Suprapubic skin (tissue), 4 donors: ENCODE measurements at regions not wholly inside any gene's neighbourhood (a gene's known extent, or its start where the extent isn't known, plus 50 kb on each side); places are given as distances from the start of the nearest gene placed in this dataset.

Experiments
- EP300 ChIP-seq: sonication (generic); formaldehyde crosslinking; IDR thresholded peaks from one replicate; pipeline ENCODE4 v1.6.1; 2017; ENCODE audit warnings: antibody characterized with exemption
- POLR2A ChIP-seq, 2 donors: fragments of 450-650 bp; IDR thresholded peaks; one replicate each; pipeline ENCODE4 v1.6.1; 2017; ENCODE audit warnings: antibody characterized with exemption in 2 of 2, mild to moderate bottlenecking in 2 of 2, moderate library complexity in 2 of 2
- POLR2AphosphoS5 ChIP-seq, 3 donors: sonication (generic); formaldehyde crosslinking; IDR thresholded peaks; one replicate each; pipeline ENCODE4 v1.6.1; 2017; ENCODE audit warnings: antibody characterized with exemption in 3 of 3
- TF ChIP-seq, protein P1 (sequence below), 2 donors: fragments of 200-600 bp in 1 of 2; fragments of 450-650 bp in 1 of 2; sonication (generic) in 1 of 2; IDR thresholded peaks; one replicate each; pipeline ENCODE4 v1.5.1; 2016 to 2019; ENCODE audit warnings: antibody characterized with exemption in 2 of 2, mild to moderate bottlenecking in 1 of 2, moderate library complexity in 1 of 2

DNA sequence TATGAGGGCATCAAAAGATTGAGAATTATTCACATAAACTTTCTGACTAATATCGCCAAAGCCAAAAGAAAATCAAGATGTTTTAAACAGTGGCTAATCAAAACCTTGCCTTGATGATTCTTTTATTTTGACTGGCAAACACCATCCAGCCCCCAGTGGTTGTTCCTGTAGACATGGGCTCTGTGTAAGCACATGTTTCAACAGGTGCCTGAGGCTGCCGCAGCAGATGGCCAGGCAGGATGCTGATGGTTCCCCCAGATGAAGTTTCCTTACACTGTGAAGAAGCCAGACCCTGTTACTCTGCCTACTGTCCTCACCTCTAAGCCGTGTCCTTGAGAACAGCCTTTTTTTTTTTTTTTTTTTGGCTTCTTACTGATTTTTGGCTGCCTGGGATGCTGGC is 146.5 kb downstream of the RAB11FIP2 start:
- no peak for TF ChIP-seq POLR2A (IDR thresholded peaks at IDR 0.05)
- TF ChIP-seq, protein P1, sequence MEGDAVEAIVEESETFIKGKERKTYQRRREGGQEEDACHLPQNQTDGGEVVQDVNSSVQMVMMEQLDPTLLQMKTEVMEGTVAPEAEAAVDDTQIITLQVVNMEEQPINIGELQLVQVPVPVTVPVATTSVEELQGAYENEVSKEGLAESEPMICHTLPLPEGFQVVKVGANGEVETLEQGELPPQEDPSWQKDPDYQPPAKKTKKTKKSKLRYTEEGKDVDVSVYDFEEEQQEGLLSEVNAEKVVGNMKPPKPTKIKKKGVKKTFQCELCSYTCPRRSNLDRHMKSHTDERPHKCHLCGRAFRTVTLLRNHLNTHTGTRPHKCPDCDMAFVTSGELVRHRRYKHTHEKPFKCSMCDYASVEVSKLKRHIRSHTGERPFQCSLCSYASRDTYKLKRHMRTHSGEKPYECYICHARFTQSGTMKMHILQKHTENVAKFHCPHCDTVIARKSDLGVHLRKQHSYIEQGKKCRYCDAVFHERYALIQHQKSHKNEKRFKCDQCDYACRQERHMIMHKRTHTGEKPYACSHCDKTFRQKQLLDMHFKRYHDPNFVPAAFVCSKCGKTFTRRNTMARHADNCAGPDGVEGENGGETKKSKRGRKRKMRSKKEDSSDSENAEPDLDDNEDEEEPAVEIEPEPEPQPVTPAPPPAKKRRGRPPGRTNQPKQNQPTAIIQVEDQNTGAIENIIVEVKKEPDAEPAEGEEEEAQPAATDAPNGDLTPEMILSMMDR (IDR thresholded peaks at IDR 0.05) = no peak
- no peak for TF ChIP-seq EP300
- TF ChIP-seq POLR2AphosphoS5 (IDR thresholded peaks at IDR 0.05) = no peak
